RWPE2 (cell line): ENCODE measurements at regions not wholly inside any gene's neighbourhood (a gene's known extent, or its start where the extent isn't known, plus 50 kb on each side); places are given as distances from the start of the nearest gene placed in this dataset.
A peak's percentile ranks its signal among the peaks of the same experiment; 100 is the strongest.
"Not testable (repeated sequence)": the region's sequence is repeated elsewhere in the genome, so short reads cannot be mapped to it uniquely, and the experiment has no call there.

Experiments used
- ATAC-seq: fragments of 200-7000 bp; cut with Tn5 transposase; 3 replicates; pipeline ENCODE4 v1.9.1; 2021; ENCODE audit warnings: low read depth
- DNase-seq: peaks from one replicate; pipeline ENCODE4 v3.0.0-alpha.2; 2020; ENCODE audit warnings: low spot score
- H3K27ac ChIP-seq: fragments of 450-650 bp; 2 replicates; pipeline ENCODE4 v1.5.1; 2017; ENCODE audit warnings: mild to moderate bottlenecking; ENCODE audit not compliant: poor library complexity, severe bottlenecking
- H3K27me3 ChIP-seq: fragments of 250-450 bp; sonication (Bioruptor Pico); 2 replicates; pipeline ENCODE4 v1.5.1; 2021; ENCODE audit warnings: mild to moderate bottlenecking, moderate library complexity; ENCODE audit not compliant: insufficient read depth, poor library complexity, severe bottlenecking
- H3K36me3 ChIP-seq: fragments of 250-450 bp; sonication (Bioruptor Pico); 2 replicates; pipeline ENCODE4 v1.5.1; 2020; ENCODE audit warnings: low read depth, mild to moderate bottlenecking, moderate library complexity
- H3K4me1 ChIP-seq: fragments of 250-450 bp; sonication (Bioruptor Pico); 2 replicates; pipeline ENCODE4 v1.5.1; 2021; ENCODE audit warnings: mild to moderate bottlenecking, moderate library complexity; ENCODE audit not compliant: insufficient read depth, poor library complexity, severe bottlenecking
- H3K4me3 ChIP-seq: fragments of 250-450 bp; sonication (Bioruptor Pico); 2 replicates; pipeline ENCODE4 v1.5.1; 2021; ENCODE audit warnings: mild to moderate bottlenecking, moderate library complexity; ENCODE audit not compliant: severe bottlenecking
- H3K9me3 ChIP-seq: fragments of 250-450 bp; sonication (Bioruptor Pico); 2 replicates; pipeline ENCODE4 v1.5.1; 2021; ENCODE audit warnings: mild to moderate bottlenecking, moderate library complexity; ENCODE audit not compliant: severe bottlenecking
- TF ChIP-seq, protein P1 (sequence below): fragments of 450-650 bp; IDR thresholded peaks from one replicate; pipeline ENCODE4 v1.5.1; 2017; ENCODE audit warnings: mild to moderate bottlenecking, moderate library complexity; ENCODE audit not compliant: poor library complexity, severe bottlenecking

DNA sequence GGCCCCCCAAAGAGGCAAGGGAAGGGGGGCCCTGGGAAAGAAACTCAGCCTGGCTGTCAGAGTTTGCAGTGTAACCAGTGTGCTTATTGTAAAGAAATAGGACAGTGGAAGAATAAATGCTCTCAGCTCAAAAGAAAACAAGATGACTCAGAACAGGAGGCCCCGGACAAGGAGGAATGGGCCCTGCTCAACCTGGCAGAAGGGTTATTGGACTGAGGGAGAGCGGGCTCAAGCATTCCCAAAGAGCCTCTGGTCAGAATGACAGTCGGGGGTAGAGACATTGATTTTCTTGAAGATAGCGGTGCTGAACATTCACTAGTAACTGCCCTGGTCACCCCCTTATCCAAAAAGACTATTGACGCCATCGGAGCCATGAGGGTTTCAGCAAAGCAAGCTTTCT is 100.4 kb upstream of the OSBPL11 start:
- ATAC-seq, result no peak
- DNase-seq, result no peak
- H3K9me3 ChIP-seq, result no peaks in the 10 kb centered on the region
- H3K4me3 ChIP-seq, result no peak overlapping the region
- no peak overlapping the region for H3K27ac ChIP-seq
- H3K27me3 ChIP-seq, result no peaks in the 10 kb centered on the region
- H3K4me1 ChIP-seq, result no peaks in the 10 kb centered on the region
- TF ChIP-seq, protein P1, sequence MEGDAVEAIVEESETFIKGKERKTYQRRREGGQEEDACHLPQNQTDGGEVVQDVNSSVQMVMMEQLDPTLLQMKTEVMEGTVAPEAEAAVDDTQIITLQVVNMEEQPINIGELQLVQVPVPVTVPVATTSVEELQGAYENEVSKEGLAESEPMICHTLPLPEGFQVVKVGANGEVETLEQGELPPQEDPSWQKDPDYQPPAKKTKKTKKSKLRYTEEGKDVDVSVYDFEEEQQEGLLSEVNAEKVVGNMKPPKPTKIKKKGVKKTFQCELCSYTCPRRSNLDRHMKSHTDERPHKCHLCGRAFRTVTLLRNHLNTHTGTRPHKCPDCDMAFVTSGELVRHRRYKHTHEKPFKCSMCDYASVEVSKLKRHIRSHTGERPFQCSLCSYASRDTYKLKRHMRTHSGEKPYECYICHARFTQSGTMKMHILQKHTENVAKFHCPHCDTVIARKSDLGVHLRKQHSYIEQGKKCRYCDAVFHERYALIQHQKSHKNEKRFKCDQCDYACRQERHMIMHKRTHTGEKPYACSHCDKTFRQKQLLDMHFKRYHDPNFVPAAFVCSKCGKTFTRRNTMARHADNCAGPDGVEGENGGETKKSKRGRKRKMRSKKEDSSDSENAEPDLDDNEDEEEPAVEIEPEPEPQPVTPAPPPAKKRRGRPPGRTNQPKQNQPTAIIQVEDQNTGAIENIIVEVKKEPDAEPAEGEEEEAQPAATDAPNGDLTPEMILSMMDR, result no peak
- no peaks in the 10 kb centered on the region for H3K36me3 ChIP-seq

DNA sequence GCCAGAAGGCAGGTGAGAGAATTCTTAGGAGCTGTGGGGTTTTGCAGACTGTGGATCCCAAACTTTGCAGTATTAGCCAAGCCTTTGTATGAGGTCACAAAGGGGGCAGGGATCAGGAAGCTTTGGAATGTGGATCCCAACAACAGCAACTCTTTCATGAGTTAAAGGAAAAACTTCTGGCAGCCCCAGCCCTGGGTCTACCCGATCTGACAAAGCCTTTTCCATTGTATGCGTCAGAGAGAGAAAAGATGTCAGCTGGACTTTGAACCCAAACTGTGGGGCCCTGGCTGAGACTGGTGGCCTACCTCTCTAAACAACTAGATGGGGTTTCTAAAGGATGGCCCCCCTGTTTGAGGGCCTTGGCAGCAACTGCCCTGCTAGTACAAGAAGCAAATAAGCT is 101.8 kb upstream of the OSBPL11 start:
- H3K27ac ChIP-seq, H3K4me3 ChIP-seq, DNase-seq, H3K36me3 ChIP-seq, ATAC-seq, H3K9me3 ChIP-seq, H3K4me1 ChIP-seq, H3K27me3 ChIP-seq: not testable (repeated sequence)

DNA sequence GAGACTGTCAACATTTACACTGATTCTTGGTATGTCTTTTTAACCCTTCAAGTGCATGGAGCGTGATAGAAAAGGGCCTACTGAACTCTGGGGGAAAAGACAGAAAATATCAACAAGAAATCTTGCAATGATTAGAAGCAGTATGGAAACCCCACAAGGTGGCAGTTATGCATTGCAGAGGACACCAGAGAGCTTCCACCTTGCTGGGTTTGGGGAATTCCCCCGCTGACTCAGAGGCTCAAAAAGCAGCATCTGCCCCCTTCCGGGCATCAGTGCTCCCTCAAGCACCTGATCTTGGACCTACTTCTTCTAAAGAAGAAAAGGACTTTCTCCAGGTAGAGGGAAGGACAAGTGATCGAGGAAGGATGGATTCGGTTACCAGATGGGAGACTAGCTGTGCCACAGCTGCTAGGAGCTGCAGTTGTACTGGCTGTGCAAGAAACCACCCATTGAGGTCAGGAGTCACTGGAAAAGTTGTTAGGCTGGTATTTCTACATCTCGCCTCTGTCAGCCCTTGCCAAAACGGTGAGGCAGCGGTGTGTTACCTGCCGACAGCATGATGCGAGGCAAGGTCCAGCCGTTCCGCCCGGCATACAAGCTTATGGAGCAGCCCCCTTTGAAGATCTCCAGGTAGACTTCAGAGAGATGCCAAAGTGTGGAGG is 102.8 kb upstream of the OSBPL11 start:
- not testable (repeated sequence) for H3K27me3 ChIP-seq, ATAC-seq, H3K4me1 ChIP-seq, H3K36me3 ChIP-seq, H3K27ac ChIP-seq, DNase-seq, H3K4me3 ChIP-seq, H3K9me3 ChIP-seq
- TF ChIP-seq, protein P1, result peak; percentile 23

DNA sequence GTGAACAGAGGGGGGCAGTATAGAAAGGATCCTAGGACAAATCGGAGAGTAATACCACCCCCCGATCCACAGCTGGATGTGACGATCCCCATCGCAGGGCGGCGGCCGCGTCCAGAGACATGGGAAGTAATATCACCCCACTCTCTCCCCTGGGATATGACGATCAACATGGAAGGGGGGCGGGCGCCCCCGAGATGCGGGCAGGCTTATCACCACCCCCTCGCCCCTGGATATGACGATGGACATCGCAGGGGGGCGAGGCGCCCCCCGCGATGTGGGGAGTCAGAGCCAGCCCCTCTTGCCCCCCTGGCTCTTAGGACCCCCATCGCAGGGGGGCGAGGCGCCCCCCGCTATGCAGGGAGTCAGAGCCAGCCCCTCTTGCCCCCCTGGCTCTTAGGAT is 120.4 kb upstream of the OSBPL11 start:
- no peak overlapping the region for H3K4me3 ChIP-seq
- DNase-seq (no peak), ATAC-seq (no peak)
- no peaks in the 10 kb centered on the region for H3K27me3 ChIP-seq
- H3K4me1 ChIP-seq, result no peaks in the 10 kb centered on the region
- H3K9me3 ChIP-seq, result no peaks in the 10 kb centered on the region
- H3K36me3 ChIP-seq, result no peaks in the 10 kb centered on the region
- H3K27ac ChIP-seq, result no peak overlapping the region
- TF ChIP-seq, protein P1, result no peak

DNA sequence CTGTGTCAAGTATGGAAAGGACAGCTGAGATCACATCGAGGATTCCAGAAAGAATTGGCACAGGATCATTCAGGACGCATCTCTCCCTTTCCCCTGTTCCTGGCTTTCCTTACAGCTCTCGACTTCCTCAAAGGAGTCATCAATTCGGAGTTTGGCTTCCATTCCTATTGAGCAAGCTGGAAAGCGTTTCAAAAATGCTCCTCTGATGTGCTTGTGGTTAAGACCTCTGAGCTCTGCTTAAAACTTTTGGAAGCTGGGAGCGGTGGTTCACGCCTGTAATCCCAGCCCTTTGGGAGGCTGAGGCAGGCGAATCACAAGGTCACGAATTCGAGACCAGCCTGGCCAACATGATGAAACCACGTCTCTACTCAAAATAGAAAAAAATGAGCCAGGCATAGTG is 136.9 kb upstream of the OSBPL11 start:
- not testable (repeated sequence) for H3K4me1 ChIP-seq, H3K27me3 ChIP-seq, H3K4me3 ChIP-seq, H3K9me3 ChIP-seq, H3K36me3 ChIP-seq, ATAC-seq, H3K27ac ChIP-seq, DNase-seq

DNA sequence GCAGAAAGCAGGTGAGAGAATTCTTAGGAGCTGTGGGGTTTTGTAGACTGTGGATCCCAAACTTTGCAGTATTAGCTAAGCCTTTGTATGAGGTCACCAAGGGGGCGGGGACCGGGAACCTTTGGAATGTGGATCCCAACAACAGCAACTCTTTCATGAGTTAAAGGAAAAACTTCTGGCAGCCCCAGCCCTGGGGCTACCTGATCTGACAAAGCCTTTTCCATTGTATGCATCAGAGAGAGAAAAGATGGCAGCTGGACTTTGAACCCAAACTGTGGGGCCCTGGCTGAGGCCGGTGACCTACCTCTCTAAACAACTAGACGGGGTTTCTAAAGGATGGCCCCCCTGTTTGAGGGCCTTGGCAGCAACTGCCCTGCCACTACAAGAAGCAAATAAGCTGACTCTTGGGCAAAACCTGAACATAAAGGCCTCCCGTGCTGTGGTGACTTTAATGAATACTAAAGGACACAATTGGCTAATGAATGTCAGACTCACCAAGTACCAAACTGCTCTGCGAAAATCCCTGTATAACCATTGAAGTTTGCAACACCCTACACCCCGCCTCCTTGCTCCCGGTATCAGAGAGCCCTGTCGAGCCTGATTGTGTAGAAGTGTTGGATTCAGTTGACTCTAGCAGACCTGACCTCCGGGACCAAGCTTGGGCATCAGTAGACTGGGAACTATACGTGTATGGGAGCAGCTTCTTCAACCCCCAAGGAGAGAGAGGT is 146.9 kb upstream of the OSBPL11 start:
- not testable (repeated sequence) for H3K9me3 ChIP-seq, H3K27me3 ChIP-seq, ATAC-seq, H3K36me3 ChIP-seq, H3K4me3 ChIP-seq, H3K4me1 ChIP-seq, DNase-seq, H3K27ac ChIP-seq

DNA sequence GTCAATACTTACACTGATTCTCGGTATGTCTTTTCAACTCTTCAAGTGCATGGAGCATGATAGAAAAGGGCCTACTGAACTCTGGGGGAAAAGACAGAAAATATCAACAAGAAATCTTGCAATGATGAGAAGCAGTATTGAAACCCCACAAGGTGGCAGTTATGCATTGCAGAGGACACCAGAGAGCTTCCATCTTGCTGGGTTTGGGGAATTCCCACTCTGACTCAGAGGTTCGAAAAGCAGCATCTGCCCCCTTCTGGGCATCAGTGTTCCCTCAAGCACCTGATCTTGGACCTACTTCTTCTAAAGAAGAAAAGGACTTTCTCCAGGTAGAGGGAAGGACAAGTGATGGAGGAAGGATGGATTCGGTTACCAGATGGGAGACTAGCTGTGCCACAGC is 147.5 kb upstream of the OSBPL11 start:
- not testable (repeated sequence) for H3K4me1 ChIP-seq, DNase-seq, H3K36me3 ChIP-seq, H3K9me3 ChIP-seq, H3K27me3 ChIP-seq, H3K27ac ChIP-seq, H3K4me3 ChIP-seq, ATAC-seq

DNA sequence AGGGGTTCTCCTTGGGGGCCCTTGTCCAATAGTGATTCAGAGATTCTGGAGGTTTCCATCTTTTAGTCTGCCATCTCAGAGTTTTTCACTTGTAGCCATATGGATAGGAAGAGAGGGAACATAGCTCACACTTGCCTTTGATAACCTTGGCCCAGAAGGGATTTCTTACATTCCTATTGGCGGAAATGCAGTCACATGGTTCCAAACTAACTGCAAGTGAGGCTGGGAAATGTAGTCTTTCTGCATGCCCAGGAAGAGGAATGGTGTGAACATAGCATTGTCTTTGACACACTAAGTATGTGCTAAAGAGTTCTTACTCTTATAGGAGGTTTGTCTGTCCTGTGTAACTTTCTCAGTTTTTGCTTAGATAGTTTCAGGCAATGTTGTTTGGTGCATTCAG is 161.8 kb upstream of the OSBPL11 start:
- not testable (repeated sequence) for H3K36me3 ChIP-seq, H3K4me3 ChIP-seq, DNase-seq, H3K9me3 ChIP-seq, H3K27ac ChIP-seq, H3K27me3 ChIP-seq, H3K4me1 ChIP-seq, ATAC-seq

DNA sequence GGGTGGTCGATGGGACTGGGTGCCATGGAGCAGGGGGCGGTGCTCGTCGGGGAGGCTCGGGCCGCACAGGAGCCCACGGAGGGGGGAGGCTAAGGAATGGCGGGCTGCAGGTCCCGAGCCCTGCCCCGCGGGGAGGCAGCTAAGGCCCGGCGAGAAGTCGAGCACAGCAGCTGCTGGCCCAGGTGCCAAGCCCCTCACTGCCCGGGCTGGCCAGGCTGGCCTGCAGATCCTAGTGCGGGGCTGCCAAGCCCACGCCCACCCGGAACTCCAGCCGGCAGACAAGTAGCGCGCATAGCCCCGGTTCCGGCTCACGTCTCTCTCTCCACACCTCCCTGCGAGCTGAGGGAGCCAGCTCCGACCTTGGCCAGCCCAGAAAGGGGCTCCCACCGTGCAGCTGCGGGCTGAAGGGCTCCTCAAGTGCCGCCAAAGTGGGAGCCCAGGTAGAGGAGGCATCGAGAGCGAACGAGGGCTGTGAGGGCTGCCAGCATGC is 163.4 kb upstream of the OSBPL11 start:
- DNase-seq, H3K4me1 ChIP-seq, H3K27ac ChIP-seq, H3K27me3 ChIP-seq, H3K4me3 ChIP-seq, H3K9me3 ChIP-seq, ATAC-seq, H3K36me3 ChIP-seq: not testable (repeated sequence)
